Osteoblast (primary cell): ENCODE measurements at regions not wholly inside any gene's neighbourhood (a gene's known extent, or its start where the extent isn't known, plus 50 kb on each side); places are given as distances from the start of the nearest gene placed in this dataset.

Source experiments
- DNase-seq: peaks from one replicate; pipeline ENCODE4 v3.0.0; 2011; ENCODE audit warnings: low spot score, mixed read lengths; ENCODE audit not compliant: insufficient read length; ENCODE audit errors: missing footprints
- H2AFZ ChIP-seq: 2 replicates; pipeline ENCODE4 v1.6.0; 2011; ENCODE audit warnings: mild to moderate bottlenecking, low read length
- H3K27ac ChIP-seq: 2 replicates; pipeline ENCODE4 v1.5.1; 2011; ENCODE audit warnings: mild to moderate bottlenecking, low read depth, low read length, moderate library complexity
- H3K27me3 ChIP-seq: 2 replicates; pipeline ENCODE4 v1.6.0; 2012; ENCODE audit warnings: mild to moderate bottlenecking, control low read depth, inconsistent platforms, low read length, moderate library complexity; ENCODE audit not compliant: insufficient read depth
- H3K36me3 ChIP-seq: 2 replicates; pipeline ENCODE4 v1.5.1; 2011; ENCODE audit warnings: mild to moderate bottlenecking, low read length, control low read depth, moderate library complexity; ENCODE audit not compliant: insufficient read depth
- H3K4me1 ChIP-seq: 2 replicates; pipeline ENCODE4 v1.5.1; 2011; ENCODE audit warnings: mild to moderate bottlenecking, low read length, control low read depth, moderate library complexity; ENCODE audit not compliant: insufficient read depth
- H3K4me2 ChIP-seq: 2 replicates; pipeline ENCODE4 v1.6.0; 2011; ENCODE audit warnings: mild to moderate bottlenecking, low read length; ENCODE audit not compliant: insufficient read depth
- H3K4me3 ChIP-seq: fragments of 200-600 bp; sonication (generic); 3 replicates; pipeline ENCODE4 v1.5.1; 2012; ENCODE audit warnings: mild to moderate bottlenecking, low read length, inconsistent platforms; ENCODE audit not compliant: insufficient read depth
- H3K79me2 ChIP-seq: 2 replicates; pipeline ENCODE4 v1.6.0; 2012; ENCODE audit warnings: mild to moderate bottlenecking, low read length, control low read depth, inconsistent platforms; ENCODE audit not compliant: insufficient read depth
- H3K9me3 ChIP-seq: 2 replicates; pipeline ENCODE4 v1.5.1; 2011; ENCODE audit warnings: low read depth, low read length, control low read depth
- H4K20me1 ChIP-seq: 2 replicates; pipeline ENCODE4 v1.6.0; 2012; ENCODE audit warnings: mild to moderate bottlenecking, low read length, control low read depth; ENCODE audit not compliant: insufficient read depth
- CTCF ChIP-seq: IDR thresholded peaks from 2 replicates; pipeline ENCODE4 v1.5.1; 2011; ENCODE audit warnings: mild to moderate bottlenecking, low read depth, low read length, moderate library complexity; ENCODE audit errors: extremely low read depth

- Histone ChIP-seq H3K79me2 (no peaks in the 10 kb centered on the region), H2AFZ (no peak overlapping the region), H3K4me1 (no peaks in the 10 kb centered on the region), H3K4me3 (no peak overlapping the region), H3K4me2 (no peak overlapping the region), H3K36me3 (no peaks in the 10 kb centered on the region), H4K20me1 (no peaks in the 10 kb centered on the region), H3K27me3 (no peaks in the 10 kb centered on the region), H3K9me3 (peaks cover 2% of the 10 kb centered on the region), H3K27ac (no peak overlapping the region)
- TF ChIP-seq CTCF, result no peak
- DNase-seq, result no peak
These were observed 119.3 kb upstream of the AGBL1 start for GRCh38 chr15:85960381-85960780.

GRCh38 chr15:85961821-85962220, 117.8 kb upstream of the AGBL1 start:
- H3K79me2 ChIP-seq, result no peaks in the 10 kb centered on the region
- H2AFZ ChIP-seq, result no peak overlapping the region
- no peaks in the 10 kb centered on the region for H3K27me3 ChIP-seq
- H3K4me3 ChIP-seq, result no peak overlapping the region
- no peak for DNase-seq
- no peaks in the 10 kb centered on the region for H4K20me1 ChIP-seq
- peaks cover 2% of the 10 kb centered on the region for H3K9me3 ChIP-seq
- no peak overlapping the region for H3K4me2 ChIP-seq
- H3K27ac ChIP-seq, result no peak overlapping the region
- no peak for TF ChIP-seq CTCF
- H3K36me3 ChIP-seq, result no peaks in the 10 kb centered on the region
- no peaks in the 10 kb centered on the region for H3K4me1 ChIP-seq

- H3K27ac ChIP-seq, result no peak overlapping the region
- H3K9me3 ChIP-seq, result peaks cover 2% of the 10 kb centered on the region
- no peaks in the 10 kb centered on the region for H3K36me3 ChIP-seq
- H4K20me1 ChIP-seq, result no peaks in the 10 kb centered on the region
- no peak for TF ChIP-seq CTCF
- no peak overlapping the region for H2AFZ ChIP-seq
- H3K79me2 ChIP-seq, result no peaks in the 10 kb centered on the region
- H3K27me3 ChIP-seq, result no peaks in the 10 kb centered on the region
- no peak overlapping the region for H3K4me3 ChIP-seq
- no peaks in the 10 kb centered on the region for H3K4me1 ChIP-seq
- H3K4me2 ChIP-seq, result no peak overlapping the region
- no peak for DNase-seq
These were observed 116.4 kb upstream of the AGBL1 start for GRCh38 chr15:85963262-85963760.

GRCh38 chr15:85964471-85964870, 115.2 kb upstream of the AGBL1 start:
- Histone ChIP-seq H3K27ac (no peak overlapping the region), H3K4me3 (no peak overlapping the region), H2AFZ (no peak overlapping the region), H3K36me3 (no peaks in the 10 kb centered on the region), H3K4me1 (no peaks in the 10 kb centered on the region), H3K9me3 (no peaks in the 10 kb centered on the region), H3K4me2 (no peak overlapping the region), H3K27me3 (no peaks in the 10 kb centered on the region), H4K20me1 (no peaks in the 10 kb centered on the region), H3K79me2 (no peaks in the 10 kb centered on the region)
- DNase-seq, result no peak
- no peak for TF ChIP-seq CTCF
